GM18870 (cell line): ENCODE measurements at regions not wholly inside any gene's neighbourhood (a gene's known extent, or its start where the extent isn't known, plus 50 kb on each side); places are given as distances from the start of the nearest gene placed in this dataset.

Experiments used
- ATAC-seq: cut with Tn5 transposase; IDR thresholded peaks from one replicate; pipeline ENCODE4 v1.9.1; 2021; ENCODE audit warnings: moderate library complexity; ENCODE audit not compliant: unreplicated experiment

- no peak for ATAC-seq
These were observed 265.9 kb downstream of the DLL1 start for GRCh38 chr6:170024940-170025339.

DNA sequence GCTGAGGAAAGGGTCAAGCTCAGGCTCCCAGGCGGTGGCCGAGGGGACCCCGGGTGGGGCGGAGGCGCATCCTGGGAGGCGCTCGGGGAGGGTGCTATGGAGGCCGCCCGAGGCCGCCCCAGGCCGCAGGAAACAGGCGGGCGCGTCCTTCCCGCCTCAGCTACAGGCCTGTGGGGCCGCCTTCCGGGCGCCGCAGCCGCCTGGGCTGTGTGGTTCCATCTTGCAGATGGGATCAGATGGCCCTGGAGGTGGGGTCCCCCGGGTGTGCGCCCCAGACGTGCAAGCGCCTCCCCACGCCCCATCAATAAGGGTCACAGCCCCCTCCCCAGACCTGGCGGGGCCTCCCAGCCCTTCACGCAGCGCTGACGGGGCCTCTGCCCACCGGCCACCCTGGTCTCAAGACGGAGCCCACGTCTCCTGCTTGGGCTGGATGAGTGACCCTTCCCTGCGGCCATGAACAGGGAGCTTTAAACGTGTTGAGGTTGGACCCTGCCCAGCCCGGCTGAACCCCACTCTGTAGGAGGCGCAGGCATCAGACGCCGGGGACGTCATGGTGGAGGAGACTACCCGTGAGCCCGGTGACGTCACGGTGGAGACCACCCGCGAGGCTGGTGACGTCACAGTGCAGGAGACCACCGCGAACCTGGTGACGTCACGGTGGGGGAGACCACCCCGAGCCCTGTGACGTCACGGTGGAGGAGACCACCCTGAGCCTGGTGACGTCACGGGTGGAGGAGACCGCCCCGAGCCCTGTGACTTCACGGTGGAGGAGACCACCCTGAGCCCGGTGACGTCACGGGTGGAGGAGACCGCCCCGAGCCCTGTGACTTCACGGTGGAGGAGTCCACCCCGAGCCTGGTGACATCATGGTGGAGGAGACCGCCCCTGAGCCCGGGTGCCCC, 267.0 kb downstream of the DLL1 start:
- no peak for ATAC-seq

GRCh38 chr6:170022827-170023619, 267.9 kb downstream of the DLL1 start:
- ATAC-seq: no peak

GRCh38 chr6:170022291-170022722, 268.6 kb downstream of the DLL1 start:
- no peak for ATAC-seq

DNA sequence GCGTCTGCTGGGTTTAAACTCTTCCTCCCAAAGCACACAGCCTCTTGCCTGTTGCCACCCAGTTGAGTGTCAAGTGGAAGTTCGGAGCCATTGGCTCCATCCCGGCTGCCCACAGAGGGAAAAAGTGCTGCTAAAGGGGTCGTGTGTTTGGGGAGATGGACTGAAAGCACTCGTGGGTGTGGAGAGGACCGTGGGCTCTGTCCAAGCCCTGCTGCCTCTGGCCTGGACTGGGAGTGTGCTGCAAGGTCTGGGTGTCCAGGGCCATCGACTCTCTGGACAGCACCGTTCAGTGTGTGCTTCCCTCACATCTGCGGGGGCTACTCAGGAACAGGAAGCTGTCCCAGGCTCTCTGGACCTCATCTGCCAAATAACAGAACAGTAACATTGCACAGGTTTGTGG, 269.3 kb downstream of the DLL1 start:
- no peak for ATAC-seq

DNA sequence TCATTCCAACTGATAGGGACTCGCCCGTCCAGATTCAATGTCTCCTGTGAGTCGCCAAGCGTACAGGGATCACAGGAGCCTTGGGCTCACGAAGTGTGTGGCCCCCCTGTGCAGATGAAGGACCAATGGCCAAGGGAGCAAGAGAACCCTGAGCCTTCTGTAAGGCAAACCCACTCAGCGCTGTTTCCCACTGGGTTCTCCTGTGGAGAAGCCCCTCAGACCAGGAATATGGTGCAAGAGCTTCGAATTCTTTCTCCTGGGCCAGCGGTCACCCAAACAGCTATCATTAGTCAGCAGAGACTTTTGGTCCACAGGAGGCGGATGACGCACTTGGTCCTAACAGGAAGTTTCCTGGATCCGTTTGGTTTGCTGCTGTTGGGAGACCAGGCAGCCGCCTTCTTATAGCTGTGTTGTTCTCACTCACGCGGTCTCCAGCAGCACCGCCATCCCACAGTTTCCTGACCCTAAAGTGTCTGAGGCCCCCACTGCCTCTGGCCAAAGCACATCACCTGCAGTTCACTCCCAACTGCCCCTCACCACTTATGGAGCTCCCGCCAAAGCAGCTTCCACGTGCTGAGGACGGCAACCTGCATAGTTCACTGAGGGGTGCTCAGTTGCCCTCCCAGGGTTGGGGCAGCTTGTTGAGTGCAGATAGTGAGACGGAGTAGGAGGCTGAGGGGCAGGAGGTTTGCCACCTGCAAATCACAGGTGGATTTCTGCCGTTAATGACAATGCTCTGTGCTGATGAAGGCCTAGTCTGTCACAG, 268.6 kb downstream of the ERMARD start:
- no peak for ATAC-seq

GRCh38 chr6:170018936-170019817, 267.8 kb downstream of the ERMARD start:
- no peak for ATAC-seq

- no peak for ATAC-seq
These were observed 267.1 kb downstream of the ERMARD start for GRCh38 chr6:170018422-170018935.

- no peak for ATAC-seq
These were observed 266.3 kb downstream of the ERMARD start for GRCh38 chr6:170017603-170018320.

DNA sequence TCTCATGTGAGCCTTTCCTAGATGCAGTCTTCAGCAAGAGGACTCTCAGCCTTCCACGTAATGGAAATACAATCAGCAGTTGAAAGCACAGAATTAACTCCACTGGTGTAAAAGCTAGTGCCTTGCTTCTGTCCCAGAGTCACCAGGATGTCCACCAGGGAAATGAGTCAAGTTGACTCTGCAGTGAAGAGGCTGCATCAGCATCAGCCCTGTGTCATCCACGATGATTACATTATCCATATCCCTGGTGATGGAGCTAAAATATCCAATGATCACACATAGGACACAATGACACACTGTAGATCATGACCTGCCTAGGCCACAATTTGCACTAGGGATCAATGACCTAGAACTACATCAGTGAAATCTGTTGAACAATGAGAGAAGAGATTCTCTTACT, 262.4 kb downstream of the ERMARD start:
- ATAC-seq: no peak

GRCh38 chr6:170012037-170012330, 260.6 kb downstream of the ERMARD start:
- no peak for ATAC-seq

DNA sequence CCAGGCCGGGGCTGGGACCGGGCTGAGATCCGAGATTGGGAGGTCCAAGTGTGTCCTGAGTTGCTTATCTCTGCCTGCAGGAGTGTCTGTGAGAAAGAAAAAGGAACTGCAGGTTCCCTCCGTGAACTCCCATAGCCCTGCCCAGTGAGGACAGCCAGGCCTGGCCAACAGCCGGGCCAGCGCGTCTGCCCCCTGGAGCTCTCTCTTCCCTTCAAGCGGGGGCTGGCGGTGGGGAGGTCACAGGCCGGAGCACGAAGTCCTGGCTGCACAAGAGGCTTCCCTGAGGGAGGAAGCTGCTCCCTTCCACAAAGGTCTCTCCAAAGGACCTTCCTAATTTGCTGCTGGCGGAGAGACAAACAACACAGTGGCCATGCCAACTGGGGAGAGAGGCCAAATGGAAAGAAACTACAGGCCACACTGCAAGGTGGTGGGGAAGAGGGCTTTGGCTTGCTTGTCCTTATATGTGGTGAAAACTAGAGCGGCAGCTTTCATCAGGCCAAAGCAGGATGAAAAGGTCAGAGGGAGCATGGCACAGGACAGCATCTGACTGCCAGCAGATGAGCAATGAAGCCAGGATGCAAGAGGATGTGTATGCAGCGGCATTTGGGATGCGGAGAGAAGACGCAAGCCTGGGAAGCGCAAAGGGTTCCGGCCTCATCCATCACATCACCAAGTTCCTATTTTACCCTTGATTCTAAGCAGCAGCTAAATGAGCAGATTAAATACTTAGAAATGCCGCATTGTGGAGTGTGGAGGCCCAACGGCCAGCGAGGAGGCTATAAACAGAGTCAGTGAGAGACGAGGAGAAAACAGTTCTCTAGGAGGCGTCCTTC, 260.0 kb downstream of the ERMARD start:
- ATAC-seq: no peak

- ATAC-seq: no peak
These were observed 259.3 kb downstream of the ERMARD start for GRCh38 chr6:170010665-170011203.

GRCh38 chr6:170008294-170008785, 256.9 kb downstream of the ERMARD start:
- no peak for ATAC-seq

- no peak for ATAC-seq
These were observed 256.3 kb downstream of the ERMARD start for GRCh38 chr6:170007468-170008293.

GRCh38 chr6:170006900-170007467, 255.6 kb downstream of the ERMARD start:
- no peak for ATAC-seq
